K562 (cell line): ENCODE measurements at regions not wholly inside any gene's neighbourhood (a gene's known extent, or its start where the extent isn't known, plus 50 kb on each side); places are given as distances from the start of the nearest gene placed in this dataset.

Experiments
- ATF4 ChIP-seq: fragments of 450-650 bp; formaldehyde crosslinking; IDR thresholded peaks from 2 replicates; pipeline ENCODE4 v1.4.0; 2022; ENCODE audit warnings: mild to moderate bottlenecking, moderate library complexity
- CEBPG ChIP-seq, 3 experiments: fragments of 200-800 bp in 1 of 3; sonication (Bioruptor generic) in 1 of 3; sonication (generic) in 1 of 3; formaldehyde crosslinking in 1 of 3; IDR thresholded peaks in 2 of 3; conservative IDR thresholded peaks in 1 of 3; 2 replicates each; pipeline versions ENCODE4 v1.6.1 to v1.8.0; 2016 to 2022; ENCODE audit warnings: missing compliant biosample characterization in 2 of 3, missing genetic modification characterization in 2 of 3, mild to moderate bottlenecking in 1 of 3, missing genetic modification reagents in 1 of 3
- MEF2D ChIP-seq: conservative IDR thresholded peaks from 2 replicates; pipeline ENCODE4 v1.6.1; 2016; ENCODE audit warnings: low read depth, missing genetic modification characterization, missing compliant biosample characterization
- MGA ChIP-seq: fragments of 450-650 bp; IDR thresholded peaks from 2 replicates; pipeline ENCODE4 v1.6.1; 2016; ENCODE audit warnings: mild to moderate bottlenecking, moderate library complexity
- NCOA1 ChIP-seq: fragments of 450-650 bp; IDR thresholded peaks from 2 replicates; pipeline ENCODE4 v1.6.1; 2016; ENCODE audit warnings: low read depth
- POLR2A ChIP-seq: fragments of 450-650 bp; conservative IDR thresholded peaks from 2 replicates; pipeline ENCODE4 v1.6.1; 2016
- PTTG1 ChIP-seq: fragments of 450-650 bp; IDR thresholded peaks from 2 replicates; pipeline ENCODE4 v1.6.1; 2016; ENCODE audit warnings: low read depth, mild to moderate bottlenecking, missing genetic modification characterization, missing compliant biosample characterization
- SMAD3 ChIP-seq: fragments of 450-650 bp; formaldehyde crosslinking; conservative IDR thresholded peaks from 2 replicates; pipeline ENCODE4 v1.4.0; 2020; ENCODE audit warnings: mild to moderate bottlenecking
- TFE3 ChIP-seq: fragments of 450-650 bp; formaldehyde crosslinking; IDR thresholded peaks from 2 replicates; pipeline ENCODE4 v1.4.0; 2020; ENCODE audit warnings: mild to moderate bottlenecking, mixed read lengths
- TRIM24 ChIP-seq, 2 experiments: fragments of 450-650 bp; IDR thresholded peaks; 2 replicates each; pipeline ENCODE4 v1.6.1; 2016
- ZBED1 ChIP-seq: IDR thresholded peaks from 2 replicates; pipeline ENCODE4 v1.6.1; 2014
- ZHX1 ChIP-seq: fragments of 150-350 bp; conservative IDR thresholded peaks from 2 replicates; pipeline ENCODE4 v1.6.1; 2014; ENCODE audit warnings: low read length
- ZNF589 ChIP-seq: fragments of 200-800 bp; sonication (Bioruptor generic); IDR thresholded peaks from 2 replicates; pipeline ENCODE4 v1.6.1; 2016; ENCODE audit warnings: low read depth, missing genetic modification characterization, missing compliant biosample characterization

- TF ChIP-seq TFE3 (CRISPR knock-in tag), result no peak
- TF ChIP-seq ZHX1, result no peak
- no peak for TF ChIP-seq NCOA1
- TF ChIP-seq SMAD3 (CRISPR knock-in tag), result no peak
- TF ChIP-seq ZNF589 (CRISPR knock-in tag), result 0 out of 2 replicates have a peak, but pooled peaks have one; percentile 37
- no peak for TF ChIP-seq PTTG1 (tag)
- no peak for TF ChIP-seq ZBED1
- TF ChIP-seq TRIM24 (IDR thresholded peaks at IDR 0.05), result peak; percentile 24 to 73; a peak in 2 of 4 replicates
- TF ChIP-seq ATF4 (CRISPR knock-in tag), result peak; percentile 96
- TF ChIP-seq MGA, result no peak
- TF ChIP-seq POLR2A, result no peak
- TF ChIP-seq MEF2D (tag), result peak; percentile 67
- no peak for TF ChIP-seq CEBPG (CRISPR knock-in tag; IDR thresholded peaks at IDR 0.05)
- TF ChIP-seq CEBPG (tag; conservative IDR thresholded peaks at IDR 0.05 in 1 of 2, IDR thresholded peaks at IDR 0.05 in 1 of 2), result peak; percentile 59 to 85; a peak in 3 of 4 replicates
Measured at GRCh38 chrX:137236837-137237236, 203.0 kb upstream of the GPR101 start (continued).
